ENCODE measurements at regions not wholly inside any gene's neighbourhood (a gene's known extent, or its start where the extent isn't known, plus 50 kb on each side); places are given as distances from the start of the nearest gene placed in this dataset.

- no peak for TF ChIP-seq TAF1 (IDR thresholded peaks at IDR 0.05; ENCODE audit: low read depth)
- no peak for TF ChIP-seq CTCF (IDR thresholded peaks at IDR 0.05; ENCODE audit: poor library complexity, severe bottlenecking)
- no peak for TF ChIP-seq SMC3 (conservative IDR thresholded peaks at IDR 0.05; ENCODE audit: poor library complexity)
- TF ChIP-seq REST (IDR thresholded peaks at IDR 0.05; ENCODE audit: borderline replicate concordance) = no peak
- no peak for TF ChIP-seq POLR2AphosphoS5 (IDR thresholded peaks at IDR 0.05)
- no peak for TF ChIP-seq EZH2 (IDR thresholded peaks at IDR 0.05; ENCODE audit: borderline replicate concordance, insufficient read depth, low read length, poor library complexity, severe bottlenecking)
- TF ChIP-seq MXI1 (conservative IDR thresholded peaks at IDR 0.05; ENCODE audit: poor library complexity, severe bottlenecking) = no peak
- TF ChIP-seq RAD21 (conservative IDR thresholded peaks at IDR 0.05) = no peak
- TF ChIP-seq EP300 (conservative IDR thresholded peaks at IDR 0.05; ENCODE audit: poor library complexity, severe bottlenecking) = no peak
Measured at GRCh38 chr1:163632269-163632668, 310.5 kb downstream of the NUF2 start.

All from neural cell (in vitro differentiated cells).